Smooth muscle cell (in vitro differentiated cells): ENCODE measurements at regions not wholly inside any gene's neighbourhood (a gene's known extent, or its start where the extent isn't known, plus 50 kb on each side); places are given as distances from the start of the nearest gene placed in this dataset.

Source experiments
- DNase-seq: peaks from one replicate; lab custom pipeline; 2025; ENCODE audit not compliant: unreplicated experiment; lab: John Stamatoyannopoulos, UW
- H2AFZ ChIP-seq: fragments of 200-600 bp; sonication (generic); 2 replicates; pipeline ENCODE4 v1.6.0; 2016; ENCODE audit warnings: antibody characterized with exemption, low read depth, mild to moderate bottlenecking
- H3F3A ChIP-seq: fragments of 200-600 bp; sonication (generic); 2 replicates; pipeline ENCODE4 v1.6.0; 2017; ENCODE audit warnings: antibody characterized with exemption, low read depth
- H3K27ac ChIP-seq: fragments of 200-600 bp; sonication (generic); 2 replicates; pipeline ENCODE4 v1.5.1; 2016; ENCODE audit warnings: low read depth, mild to moderate bottlenecking
- H3K27me3 ChIP-seq: fragments of 200-600 bp; sonication (generic); 2 replicates; pipeline ENCODE4 v1.6.1; 2016; ENCODE audit warnings: low read depth, mild to moderate bottlenecking
- H3K36me3 ChIP-seq: fragments of 200-600 bp; sonication (generic); 2 replicates; pipeline ENCODE4 v1.5.1; 2016; ENCODE audit warnings: low read depth
- H3K4me1 ChIP-seq: fragments of 200-600 bp; sonication (generic); 2 replicates; pipeline ENCODE4 v1.5.1; 2016; ENCODE audit warnings: low read depth
- H3K4me2 ChIP-seq: fragments of 200-600 bp; sonication (generic); 2 replicates; pipeline ENCODE4 v1.6.0; 2016; ENCODE audit warnings: mild to moderate bottlenecking
- H3K4me3 ChIP-seq: fragments of 200-600 bp; sonication (generic); 2 replicates; pipeline ENCODE4 v1.5.1; 2016; ENCODE audit warnings: mild to moderate bottlenecking
- H3K79me2 ChIP-seq: fragments of 200-600 bp; sonication (generic); 2 replicates; pipeline ENCODE4 v1.6.0; 2016; ENCODE audit warnings: low read depth, mild to moderate bottlenecking
- H3K9ac ChIP-seq: fragments of 200-600 bp; sonication (generic); 2 replicates; pipeline ENCODE4 v1.6.0; 2016; ENCODE audit warnings: low read depth
- H3K9me3 ChIP-seq: fragments of 200-600 bp; sonication (generic); replicated peaks from 2 replicates; pipeline ENCODE4 v1.5.1; 2016; ENCODE audit warnings: low read depth
- H4K20me1 ChIP-seq: fragments of 200-600 bp; sonication (generic); 2 replicates; pipeline ENCODE4 v1.6.0; 2016; ENCODE audit warnings: low read depth
- WGBS: methylation state at CpG from one replicate; pipeline ENCODE4 v1.1.7; 2016; ENCODE audit warnings: low lambda C conversion rate; 5-methylcytosine and 5-hydroxymethylcytosine counted together
- TF ChIP-seq, protein P1 (sequence below): fragments of 200-600 bp; sonication (generic); IDR thresholded peaks from 2 replicates; pipeline ENCODE4 v1.5.1; 2017; ENCODE audit warnings: borderline replicate concordance, mild to moderate bottlenecking, antibody characterized with exemption; ENCODE audit not compliant: insufficient read depth, poor library complexity, severe bottlenecking

DNA sequence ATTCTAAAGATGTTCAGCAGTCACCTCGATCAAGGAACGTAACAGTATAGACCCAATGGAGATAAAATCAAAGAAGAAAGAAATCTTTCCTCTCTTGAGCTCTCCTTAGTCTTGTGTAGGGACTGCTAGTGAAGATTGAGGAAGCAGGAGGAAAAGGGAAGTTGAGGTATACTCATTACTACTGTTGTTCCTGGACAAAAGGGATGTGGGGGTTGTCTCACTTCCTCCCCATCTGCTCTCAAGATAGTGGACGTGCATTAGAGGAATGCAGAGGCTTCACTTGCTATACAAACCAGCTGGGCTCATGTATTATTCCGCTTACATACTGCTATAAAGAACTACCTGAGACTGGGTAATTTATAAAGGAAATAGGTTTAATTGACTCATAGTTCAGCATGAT is 208.9 kb upstream of the ARHGEF9 start:
- H3K27me3 ChIP-seq: no peaks in the 10 kb centered on the region
- H4K20me1 ChIP-seq: no peaks in the 10 kb centered on the region
- DNase-seq: no peak
- no peaks in the 10 kb centered on the region for H3F3A ChIP-seq
- H3K4me3 ChIP-seq: no peak overlapping the region
- H3K4me2 ChIP-seq: no peak overlapping the region
- H3K36me3 ChIP-seq: no peaks in the 10 kb centered on the region
- no peaks in the 10 kb centered on the region for H3K9me3 ChIP-seq
- WGBS: 75% methylated on average over 4 of the region's 4 CpGs
- no peaks in the 10 kb centered on the region for H3K79me2 ChIP-seq
- no peak overlapping the region for H3K9ac ChIP-seq
- no peaks in the 10 kb centered on the region for H3K4me1 ChIP-seq
- TF ChIP-seq, protein P1, sequence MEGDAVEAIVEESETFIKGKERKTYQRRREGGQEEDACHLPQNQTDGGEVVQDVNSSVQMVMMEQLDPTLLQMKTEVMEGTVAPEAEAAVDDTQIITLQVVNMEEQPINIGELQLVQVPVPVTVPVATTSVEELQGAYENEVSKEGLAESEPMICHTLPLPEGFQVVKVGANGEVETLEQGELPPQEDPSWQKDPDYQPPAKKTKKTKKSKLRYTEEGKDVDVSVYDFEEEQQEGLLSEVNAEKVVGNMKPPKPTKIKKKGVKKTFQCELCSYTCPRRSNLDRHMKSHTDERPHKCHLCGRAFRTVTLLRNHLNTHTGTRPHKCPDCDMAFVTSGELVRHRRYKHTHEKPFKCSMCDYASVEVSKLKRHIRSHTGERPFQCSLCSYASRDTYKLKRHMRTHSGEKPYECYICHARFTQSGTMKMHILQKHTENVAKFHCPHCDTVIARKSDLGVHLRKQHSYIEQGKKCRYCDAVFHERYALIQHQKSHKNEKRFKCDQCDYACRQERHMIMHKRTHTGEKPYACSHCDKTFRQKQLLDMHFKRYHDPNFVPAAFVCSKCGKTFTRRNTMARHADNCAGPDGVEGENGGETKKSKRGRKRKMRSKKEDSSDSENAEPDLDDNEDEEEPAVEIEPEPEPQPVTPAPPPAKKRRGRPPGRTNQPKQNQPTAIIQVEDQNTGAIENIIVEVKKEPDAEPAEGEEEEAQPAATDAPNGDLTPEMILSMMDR: no peak
- H3K27ac ChIP-seq: no peak overlapping the region
- no peak overlapping the region for H2AFZ ChIP-seq

DNA sequence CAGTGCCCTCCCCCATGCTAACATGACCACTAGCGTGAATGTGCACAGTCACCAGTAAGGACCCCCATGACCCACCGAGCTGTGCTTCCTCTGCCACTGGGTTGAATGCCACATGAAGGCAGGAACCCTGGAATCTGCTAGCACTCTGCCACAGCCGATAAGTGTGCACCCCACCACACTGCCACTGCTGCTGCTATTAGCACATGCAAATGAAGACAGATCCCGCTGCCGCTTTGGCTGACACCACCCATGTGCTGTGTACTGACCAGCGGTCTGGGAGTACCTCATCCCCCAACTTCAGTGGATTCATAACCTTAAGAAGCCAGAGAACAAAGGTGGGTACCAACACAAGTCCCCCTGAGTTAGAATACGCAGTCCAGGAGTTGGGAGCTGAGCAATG is 200.9 kb upstream of the ARHGEF9 start:
- H3F3A ChIP-seq: no peaks in the 10 kb centered on the region

DNA sequence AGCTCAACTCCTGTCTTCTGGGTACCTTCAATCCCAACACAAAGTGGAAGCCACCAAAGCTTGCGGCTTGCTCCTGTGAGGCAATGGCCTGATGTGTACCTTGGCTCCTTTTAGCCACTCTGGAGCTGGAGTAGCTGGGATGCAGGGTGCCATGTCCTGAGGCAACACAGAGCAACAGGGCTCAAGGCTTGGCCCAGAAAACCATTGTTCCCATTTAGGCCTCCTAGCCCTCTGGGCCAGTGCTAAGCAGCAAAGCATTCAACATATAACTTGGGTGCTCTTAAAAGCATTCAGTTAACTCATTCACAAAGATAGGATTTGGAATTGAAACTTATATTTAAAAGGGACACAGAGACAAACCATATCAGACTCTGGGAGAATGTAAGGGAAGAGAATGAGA is 194.5 kb upstream of the ARHGEF9 start:
- Histone ChIP-seq H3K79me2 (no peaks in the 10 kb centered on the region), H3K4me2 (no peak overlapping the region), H3K9me3 (peaks cover 12% of the 10 kb centered on the region), H3K36me3 (no peaks in the 10 kb centered on the region), H3K9ac (no peak overlapping the region), H3K27me3 (no peaks in the 10 kb centered on the region), H3K27ac (no peak overlapping the region), H3K4me1 (no peaks in the 10 kb centered on the region), H4K20me1 (no peaks in the 10 kb centered on the region), H2AFZ (no peak overlapping the region), H3F3A (no peaks in the 10 kb centered on the region), H3K4me3 (no peak overlapping the region)
- 91% methylated on average over 1 of the region's 1 CpG for WGBS
- DNase-seq: no peak
- TF ChIP-seq, protein P1: no peak

More for the DNA sequence above, 200.9 kb upstream of the ARHGEF9 start:
- Histone ChIP-seq H4K20me1 (no peaks in the 10 kb centered on the region), H3K4me2 (no peak overlapping the region), H3K27ac (no peak overlapping the region), H3K27me3 (no peaks in the 10 kb centered on the region), H3K4me3 (no peak overlapping the region), H3K79me2 (no peaks in the 10 kb centered on the region), H2AFZ (no peak overlapping the region), H3K9me3 (peaks cover 3% of the 10 kb centered on the region), H3K9ac (no peak overlapping the region), H3K4me1 (no peaks in the 10 kb centered on the region), H3K36me3 (no peaks in the 10 kb centered on the region)
- TF ChIP-seq, protein P1: no peak
- 81% methylated on average over 7 of the region's 7 CpGs for WGBS
- no peak for DNase-seq

DNA sequence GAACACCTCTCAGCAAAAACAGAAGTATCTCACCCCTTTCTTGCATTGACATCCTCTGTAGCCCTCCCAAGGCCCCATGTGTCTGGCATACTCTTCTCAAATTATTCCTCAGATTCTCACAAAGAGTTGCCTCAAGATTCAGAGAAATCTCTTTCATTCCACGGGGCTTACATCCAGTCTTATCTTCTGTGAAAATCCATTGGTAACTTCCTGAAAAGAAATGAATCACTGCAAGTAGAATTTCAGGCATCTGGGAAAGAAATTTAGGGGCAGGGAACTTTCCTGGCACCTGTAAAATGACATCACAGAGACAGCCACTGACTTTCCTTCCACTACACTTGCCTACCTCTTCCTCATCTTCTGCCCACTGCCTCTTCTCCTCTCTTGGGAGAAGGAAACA is 182.5 kb upstream of the ARHGEF9 start:
- Histone ChIP-seq H3K27ac (no peak overlapping the region), H4K20me1 (no peaks in the 10 kb centered on the region), H3K27me3 (no peaks in the 10 kb centered on the region), H3K79me2 (no peaks in the 10 kb centered on the region), H3K36me3 (no peaks in the 10 kb centered on the region), H3F3A (no peaks in the 10 kb centered on the region), H3K4me3 (no peak overlapping the region), H3K4me2 (no peak overlapping the region), H3K4me1 (no peaks in the 10 kb centered on the region), H3K9me3 (no peaks in the 10 kb centered on the region), H3K9ac (no peak overlapping the region), H2AFZ (no peak overlapping the region)
- DNase-seq: no peak
- TF ChIP-seq, protein P1: no peak
- 47% methylated on average over 1 of the region's 1 CpG for WGBS
